Astrocyte of the cerebellum (primary cell): ENCODE measurements at regions not wholly inside any gene's neighbourhood (a gene's known extent, or its start where the extent isn't known, plus 50 kb on each side); places are given as distances from the start of the nearest gene placed in this dataset.
"Not testable (repeated sequence)": the region's sequence is repeated elsewhere in the genome, so short reads cannot be mapped to it uniquely, and the experiment has no call there.

ENCODE experiments used
- DNase-seq: peaks from one replicate; pipeline ENCODE4 v3.0.0-alpha.2; 2011; ENCODE audit warnings: low read depth
- H3K4me3 ChIP-seq: 2 replicates; pipeline ENCODE4 v1.5.1; 2011; ENCODE audit warnings: mild to moderate bottlenecking, low read depth, low read length, moderate library complexity
- in situ Hi-C: cut with HindIII; loops from 2 replicates; pipeline ENCODE4 v1.10.0; 2017; ENCODE audit warnings: low sequenced_read_pairs
- TF ChIP-seq, protein P1 (sequence below): IDR thresholded peaks from 2 replicates; pipeline ENCODE4 v1.5.1; 2012; ENCODE audit warnings: low read length, low read depth, moderate library complexity, mild to moderate bottlenecking; ENCODE audit errors: missing control alignments

DNA sequence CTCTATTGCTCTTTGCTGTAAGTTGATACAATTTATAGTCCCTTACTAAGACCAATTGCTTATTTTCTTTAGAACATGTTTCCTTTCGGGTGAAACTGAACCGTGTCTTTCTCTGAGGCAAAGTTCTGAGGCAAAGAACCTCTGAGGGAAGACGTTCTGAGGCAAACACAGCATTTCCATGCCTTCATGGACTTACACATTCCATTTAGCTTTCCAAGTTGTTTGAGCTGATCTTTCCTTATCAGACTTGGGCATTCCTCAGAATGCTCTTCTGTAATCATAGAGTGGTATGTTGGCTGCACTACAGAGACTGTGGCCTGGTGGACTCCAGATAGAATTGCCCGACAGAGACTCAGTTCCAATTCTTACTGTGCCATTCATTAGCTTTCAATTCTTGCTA is 579.1 kb downstream of the KCTD12 start:
- TF ChIP-seq, protein P1, sequence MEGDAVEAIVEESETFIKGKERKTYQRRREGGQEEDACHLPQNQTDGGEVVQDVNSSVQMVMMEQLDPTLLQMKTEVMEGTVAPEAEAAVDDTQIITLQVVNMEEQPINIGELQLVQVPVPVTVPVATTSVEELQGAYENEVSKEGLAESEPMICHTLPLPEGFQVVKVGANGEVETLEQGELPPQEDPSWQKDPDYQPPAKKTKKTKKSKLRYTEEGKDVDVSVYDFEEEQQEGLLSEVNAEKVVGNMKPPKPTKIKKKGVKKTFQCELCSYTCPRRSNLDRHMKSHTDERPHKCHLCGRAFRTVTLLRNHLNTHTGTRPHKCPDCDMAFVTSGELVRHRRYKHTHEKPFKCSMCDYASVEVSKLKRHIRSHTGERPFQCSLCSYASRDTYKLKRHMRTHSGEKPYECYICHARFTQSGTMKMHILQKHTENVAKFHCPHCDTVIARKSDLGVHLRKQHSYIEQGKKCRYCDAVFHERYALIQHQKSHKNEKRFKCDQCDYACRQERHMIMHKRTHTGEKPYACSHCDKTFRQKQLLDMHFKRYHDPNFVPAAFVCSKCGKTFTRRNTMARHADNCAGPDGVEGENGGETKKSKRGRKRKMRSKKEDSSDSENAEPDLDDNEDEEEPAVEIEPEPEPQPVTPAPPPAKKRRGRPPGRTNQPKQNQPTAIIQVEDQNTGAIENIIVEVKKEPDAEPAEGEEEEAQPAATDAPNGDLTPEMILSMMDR, result no peak
- no peak overlapping the region for H3K4me3 ChIP-seq
- no peak for DNase-seq
- in situ Hi-C loops, result no loop called here

- DNase-seq, result no peak
- in situ Hi-C loops, result no loop called here
- TF ChIP-seq, protein P1, result no peak
- H3K4me3 ChIP-seq, result no peak overlapping the region
Observed at GRCh38 chr13:76300688-76301087, 585.5 kb downstream of the KCTD12 start.

DNA sequence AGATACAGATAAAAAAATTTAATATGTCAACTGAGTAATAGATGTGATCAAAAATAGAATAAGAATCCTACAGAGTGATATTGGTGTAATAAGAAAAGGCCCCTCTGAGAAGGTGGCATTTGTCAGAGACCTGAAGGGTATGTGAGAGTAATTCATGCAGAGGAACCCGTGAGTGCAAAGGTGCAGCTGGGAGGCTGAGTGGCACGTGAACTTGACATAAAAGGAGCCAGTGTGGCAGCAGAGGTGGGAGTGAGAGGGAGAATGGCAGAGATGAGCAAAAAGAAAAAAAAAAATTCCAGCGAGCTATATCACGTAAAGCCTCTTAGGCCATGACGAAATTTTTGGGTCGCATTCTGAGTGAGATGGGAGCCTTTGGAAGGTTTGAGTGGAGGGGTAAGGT is 588.9 kb downstream of the KCTD12 start:
- H3K4me3 ChIP-seq, result no peak overlapping the region
- in situ Hi-C loops, result no loop called here
- DNase-seq, result no peak
- TF ChIP-seq, protein P1, result no peak

GRCh38 chr13:76296751-76297150 is 589.5 kb downstream of the KCTD12 start:
- in situ Hi-C loops, result no loop called here
- no peak overlapping the region for H3K4me3 ChIP-seq
- no peak for DNase-seq
- TF ChIP-seq, protein P1, result no peak

GRCh38 chr13:76295020-76295419 is 591.2 kb downstream of the KCTD12 start:
- DNase-seq, H3K4me3 ChIP-seq, in situ Hi-C loops: not testable (repeated sequence)

DNA sequence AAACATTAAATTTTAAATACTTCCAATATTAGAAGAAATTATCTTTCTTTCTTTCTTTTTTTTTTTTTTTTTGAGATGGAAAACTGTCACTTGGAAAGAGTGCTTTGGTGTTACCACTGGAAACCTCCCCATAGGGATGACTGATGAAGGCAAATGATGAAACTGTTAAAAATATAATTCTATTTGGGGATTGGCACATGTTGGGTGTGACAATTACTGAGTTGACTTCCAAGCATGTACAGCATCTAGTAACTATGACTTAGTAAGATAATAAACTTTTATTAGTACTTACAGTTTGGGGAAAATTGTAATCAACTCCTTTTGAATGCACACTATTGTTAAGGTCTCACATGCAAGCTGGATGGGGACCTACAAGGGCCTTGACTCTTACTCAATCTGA is 592.5 kb downstream of the KCTD12 start:
- TF ChIP-seq, protein P1, result no peak
- DNase-seq, result no peak
- H3K4me3 ChIP-seq, result no peak overlapping the region
- in situ Hi-C loops, result no loop called here

- TF ChIP-seq, protein P1, result no peak
- in situ Hi-C loops, result no loop called here
- no peak overlapping the region for H3K4me3 ChIP-seq
- DNase-seq, result peak; percentile 58
Observed at GRCh38 chr13:76293346-76293745, 592.9 kb downstream of the KCTD12 start.
